HL-60/S4 treated with phorbol 12-myristate 13-acetate at 8.2 ng/mL for 4 days and 3 days (cell line): ENCODE measurements at regions not wholly inside any gene's neighbourhood (a gene's known extent, or its start where the extent isn't known, plus 50 kb on each side); places are given as distances from the start of the nearest gene placed in this dataset.

ENCODE experiments used
- in situ Hi-C: fragments of 300-500 bp; cut with MboI; formaldehyde crosslinking; loops from 2 replicates; pipeline ENCODE4 v1.15.0; 2022; ENCODE audit warnings: low sequenced_read_pairs

GRCh38 chr2:62447411-62447810, 58.6 kb downstream of the TMEM17 start:
- in situ Hi-C loops = no loop called here

GRCh38 chr2:62446491-62446890, 59.5 kb downstream of the TMEM17 start:
- in situ Hi-C loops = no loop called here

- in situ Hi-C loops = no loop called here
Measured at GRCh38 chr2:62443886-62444285, 62.1 kb downstream of the TMEM17 start.

- in situ Hi-C loops = no loop called here
Measured at GRCh38 chr2:62443471-62443870, 62.5 kb downstream of the TMEM17 start.

GRCh38 chr2:62441824-62442223, 64.2 kb downstream of the TMEM17 start:
- in situ Hi-C loops = no loop called here

GRCh38 chr2:62441421-62441820, 64.6 kb downstream of the TMEM17 start:
- in situ Hi-C loops = no loop called here

GRCh38 chr2:62440281-62440946, 65.6 kb downstream of the TMEM17 start:
- in situ Hi-C loops = no loop called here

- in situ Hi-C loops = no loop called here
Measured at GRCh38 chr2:62439425-62439824, 66.6 kb downstream of the TMEM17 start.

- in situ Hi-C loops = no loop called here
Measured at GRCh38 chr2:62437785-62438184, 68.2 kb downstream of the TMEM17 start.

GRCh38 chr2:62435720-62436119, 70.3 kb downstream of the TMEM17 start:
- in situ Hi-C loops = no loop called here

- in situ Hi-C loops = no loop called here
Measured at GRCh38 chr2:62432407-62432806, 73.6 kb downstream of the TMEM17 start.

GRCh38 chr2:62431512-62431911, 74.5 kb downstream of the TMEM17 start:
- in situ Hi-C loops = no loop called here

GRCh38 chr2:62430146-62430545, 75.8 kb downstream of the TMEM17 start:
- in situ Hi-C loops = no loop called here

GRCh38 chr2:62427146-62427545, 78.8 kb downstream of the TMEM17 start:
- in situ Hi-C loops = no loop called here

GRCh38 chr2:62426154-62426912, 79.7 kb downstream of the TMEM17 start:
- in situ Hi-C loops = no loop called here

GRCh38 chr2:62425684-62426083, 80.3 kb downstream of the TMEM17 start:
- in situ Hi-C loops = no loop called here

- in situ Hi-C loops = no loop called here
Measured at GRCh38 chr2:62424899-62425298, 81.1 kb downstream of the TMEM17 start.

- in situ Hi-C loops = no loop called here
Measured at GRCh38 chr2:62423883-62424458, 82.0 kb downstream of the TMEM17 start.

GRCh38 chr2:62423235-62423634, 82.8 kb downstream of the TMEM17 start:
- in situ Hi-C loops = no loop called here

GRCh38 chr2:62415518-62415917, 90.5 kb downstream of the TMEM17 start:
- in situ Hi-C loops = loop anchor here (10.0 kb wide), 2 partner anchors 411 to 491 kb away; no protein-coding TSS in a partner anchor

GRCh38 chr2:62415019-62415431, 91.0 kb downstream of the TMEM17 start:
- in situ Hi-C loops = loop anchor here (10.0 kb wide), 2 partner anchors 410 to 490 kb away; no protein-coding TSS in a partner anchor

GRCh38 chr2:62413116-62413663, 92.8 kb downstream of the TMEM17 start:
- in situ Hi-C loops = loop anchor here (10.0 kb wide), 2 partner anchors 408 to 488 kb away; no protein-coding TSS in a partner anchor
